H1 (cell line): ENCODE measurements at regions not wholly inside any gene's neighbourhood (a gene's known extent, or its start where the extent isn't known, plus 50 kb on each side); places are given as distances from the start of the nearest gene placed in this dataset.

Experiments used
- CTCF ChIA-PET: fragments of 300-600 bp; sonication (Branson Sonifier 250); formaldehyde crosslinking; loops from one replicate; lab custom pipeline; 2021; ENCODE audit not compliant: partially characterized antibody; lab: Charles Lee
- POLR2A ChIA-PET: fragments of 300-600 bp; sonication (Branson Sonifier 250); formaldehyde crosslinking; loops from one replicate; lab custom pipeline; 2021; ENCODE audit warnings: inconsistent platforms; ENCODE audit not compliant: partially characterized antibody; lab: Charles Lee
- DNase-seq, 2 experiments: peaks; one replicate each; pipeline versions ENCODE4 v3.0.0 to v3.0.0-alpha.2; 2010 to 2022; ENCODE audit warnings: low spot score in 2 of 2, low read depth in 1 of 2, mixed read lengths in 1 of 2
- FAIRE-seq: peaks from 2 replicates; lab custom pipeline; 2011; peaks lifted over from hg19 to GRCh38; lab: Jason Lieb, UNC
- H2AFZ ChIP-seq: 2 replicates; pipeline ENCODE4 v1.8.1; 2012; ENCODE audit warnings: low read length, inconsistent platforms
- H2AK5ac ChIP-seq: 2 replicates; pipeline ENCODE4 v1.6.1; 2013; ENCODE audit warnings: low read depth, low read length
- H2BK120ac ChIP-seq: replicated peaks from 2 replicates; pipeline ENCODE3; 2013; ENCODE audit warnings: low read depth, low read length, inconsistent platforms
- H2BK12ac ChIP-seq: 2 replicates; pipeline ENCODE4 v1.6.1; 2013; ENCODE audit warnings: low read depth, low read length
- H2BK15ac ChIP-seq: 2 replicates; pipeline ENCODE4 v1.6.1; 2013; ENCODE audit warnings: low read length
- H2BK20ac ChIP-seq: 2 replicates; pipeline ENCODE4 v1.6.1; 2013; ENCODE audit warnings: low read length
- H2BK5ac ChIP-seq: 2 replicates; pipeline ENCODE4 v1.6.1; 2013; ENCODE audit warnings: low read depth, low read length
- H3K14ac ChIP-seq: 2 replicates; pipeline ENCODE4 v1.6.1; 2013; ENCODE audit warnings: inconsistent platforms; ENCODE audit not compliant: insufficient read length
- H3K18ac ChIP-seq: 2 replicates; pipeline ENCODE4 v1.6.1; 2013; ENCODE audit warnings: low read length; ENCODE audit errors: extremely low read depth
- H3K23ac ChIP-seq: 2 replicates; pipeline ENCODE4 v1.6.1; 2013; ENCODE audit warnings: inconsistent platforms; ENCODE audit not compliant: insufficient read length
- H3K23me2 ChIP-seq: 2 replicates; pipeline ENCODE4 v1.6.1; 2013; ENCODE audit warnings: low read depth, low read length
- H3K27ac ChIP-seq: 2 replicates; pipeline ENCODE4 v1.6.1; 2011; ENCODE audit warnings: low read depth, low read length, inconsistent platforms
- H3K27me3 ChIP-seq, 4 experiments: replicated peaks in 1 of 4; 1 replicate in 1 of 4; 2 replicates in 3 of 4; pipeline versions ENCODE4 v1.6.1 to v1.8.1; 2011 to 2013; ENCODE audit warnings: low read length in 3 of 4, mild to moderate bottlenecking in 3 of 4, inconsistent platforms in 2 of 4, mixed read lengths in 2 of 4, moderate library complexity in 1 of 4; ENCODE audit not compliant: control insufficient read depth in 3 of 4, insufficient read depth in 3 of 4; ENCODE audit errors: extremely low read depth in 1 of 4
- H3K36me3 ChIP-seq, 4 experiments: 2 replicates each; pipeline versions ENCODE4 v1.6.1 to v1.8.1; 2011 to 2013; ENCODE audit warnings: mild to moderate bottlenecking in 4 of 4, low read length in 3 of 4, moderate library complexity in 2 of 4, control low read depth in 1 of 4, inconsistent platforms in 1 of 4; ENCODE audit not compliant: insufficient read depth in 4 of 4, control insufficient read depth in 2 of 4
- H3K4ac ChIP-seq: replicated peaks from 2 replicates; pipeline ENCODE3; 2013; ENCODE audit warnings: low read length, low read depth, mixed read lengths, inconsistent platforms; ENCODE audit not compliant: insufficient read length
- H3K4me1 ChIP-seq, 4 experiments: replicated peaks in 1 of 4; 1 replicate in 1 of 4; 2 replicates in 3 of 4; pipeline versions ENCODE4 v1.6.1 to v1.8.1; 2011 to 2013; ENCODE audit warnings: low read length in 3 of 4, inconsistent platforms in 2 of 4, mixed read lengths in 1 of 4; ENCODE audit not compliant: insufficient read depth in 4 of 4, control insufficient read depth in 3 of 4
- H3K4me2 ChIP-seq, 2 experiments: 2 replicates each; pipeline versions ENCODE4 v1.6.1 to v1.8.1; 2011 to 2013; ENCODE audit warnings: low read depth in 2 of 2, low read length in 2 of 2, control low read depth in 1 of 2, inconsistent platforms in 1 of 2, mild to moderate bottlenecking in 1 of 2; ENCODE audit not compliant: insufficient read depth in 1 of 2
- H3K4me3 ChIP-seq, 4 experiments: fragments of 200-600, 300-600 bp in 1 of 4; sonication (generic), shearing (Covaris generic), sonication (Bioruptor Twin) in 1 of 4; 2 replicates each; pipeline versions ENCODE4 v1.5.1 to v1.8.1; 2011 to 2016; ENCODE audit warnings: low read length in 4 of 4, low read depth in 3 of 4, control low read depth in 2 of 4, inconsistent platforms in 2 of 4, mild to moderate bottlenecking in 2 of 4, mixed read lengths in 1 of 4, moderate library complexity in 1 of 4; ENCODE audit not compliant: insufficient read depth in 2 of 4; ENCODE audit errors: extremely low read depth in 1 of 4
- H3K56ac ChIP-seq: replicated peaks from 2 replicates; pipeline ENCODE3; 2013; ENCODE audit warnings: low read depth, mild to moderate bottlenecking, mixed read lengths, low read length, inconsistent platforms; ENCODE audit not compliant: insufficient read length
- H3K79me1 ChIP-seq: 2 replicates; pipeline ENCODE4 v1.6.1; 2013; ENCODE audit warnings: low read depth, low read length, control low read depth
- H3K79me2 ChIP-seq, 2 experiments: 2 replicates each; pipeline versions ENCODE4 v1.6.1 to v1.8.1; 2012 to 2013; ENCODE audit warnings: low read length in 2 of 2, mild to moderate bottlenecking in 2 of 2, inconsistent platforms in 1 of 2; ENCODE audit not compliant: insufficient read depth in 2 of 2, control insufficient read depth in 1 of 2
- H3K9ac ChIP-seq, 4 experiments: replicated peaks in 1 of 4; 1 replicate in 1 of 4; 2 replicates in 3 of 4; pipeline versions ENCODE4 v1.6.1 to v1.8.1; 2011 to 2013; ENCODE audit warnings: low read depth in 3 of 4, low read length in 3 of 4, control low read depth in 2 of 4, mild to moderate bottlenecking in 2 of 4, moderate library complexity in 2 of 4, inconsistent platforms in 1 of 4; ENCODE audit errors: extremely low read depth in 1 of 4
- H3K9me3 ChIP-seq, 2 experiments: 2 replicates each; pipeline versions ENCODE4 v1.6.1 to v1.8.1; 2012 to 2013; ENCODE audit warnings: mild to moderate bottlenecking in 2 of 2, moderate library complexity in 2 of 2, control low read depth in 1 of 2, inconsistent platforms in 1 of 2, low read depth in 1 of 2, low read length in 1 of 2, mixed read lengths in 1 of 2; ENCODE audit not compliant: insufficient read depth in 2 of 2
- H4K20me1 ChIP-seq, 2 experiments: replicated peaks in 1 of 2; 2 replicates each; pipeline versions ENCODE3 to v1.8.1; 2011 to 2013; ENCODE audit warnings: inconsistent platforms in 2 of 2, low read length in 2 of 2, mild to moderate bottlenecking in 1 of 2; ENCODE audit not compliant: insufficient read depth in 2 of 2, control insufficient read depth in 1 of 2
- H4K5ac ChIP-seq: 2 replicates; pipeline ENCODE4 v1.6.1; 2013; ENCODE audit warnings: low read length, low read depth, mixed read lengths, inconsistent platforms; ENCODE audit not compliant: insufficient read length
- H4K8ac ChIP-seq: 2 replicates; pipeline ENCODE4 v1.8.0; 2013; ENCODE audit warnings: mild to moderate bottlenecking, moderate library complexity, low read length, inconsistent platforms; ENCODE audit not compliant: insufficient read depth; ENCODE audit errors: extremely low read depth
- H4K91ac ChIP-seq: replicated peaks from 2 replicates; pipeline ENCODE3; 2013; ENCODE audit warnings: low read length, mixed read lengths, inconsistent platforms; ENCODE audit not compliant: insufficient read length
- GTF2F1 ChIP-seq: IDR thresholded peaks from 2 replicates; pipeline ENCODE4 v1.6.1; 2012; ENCODE audit warnings: low read depth, low read length, improper control_type of control experiment, borderline replicate concordance
- JUN ChIP-seq: IDR thresholded peaks from 2 replicates; pipeline ENCODE4 v1.6.1; 2011; ENCODE audit warnings: low read depth, mild to moderate bottlenecking, improper control_type of control experiment, low read length
- SP4 ChIP-seq: IDR thresholded peaks from 2 replicates; pipeline ENCODE4 v1.6.1; 2012; ENCODE audit warnings: low read length, inconsistent platforms

- no peak overlapping the region for H3K4me3 ChIP-seq
- no peak overlapping the region for H3K27ac ChIP-seq
- H4K5ac ChIP-seq = no peak overlapping the region
- no peak overlapping the region for H3K56ac ChIP-seq
- H2AFZ ChIP-seq = peak overlapping the region; percentile 78
- H3K4me2 ChIP-seq = no peak overlapping the region
- no peaks in the 10 kb centered on the region for H3K79me2 ChIP-seq
- no peak overlapping the region for H3K4ac ChIP-seq
- H3K36me3 ChIP-seq = no peaks in the 10 kb centered on the region
- H2BK120ac ChIP-seq = no peak overlapping the region
- H2BK20ac ChIP-seq = no peak overlapping the region
- H2AK5ac ChIP-seq = no peak overlapping the region
- no peak overlapping the region for H4K91ac ChIP-seq
- H3K23ac ChIP-seq = no peak overlapping the region
- no peak for FAIRE-seq
- POLR2A ChIA-PET = no interaction called here
- no peaks in the 10 kb centered on the region for H3K27me3 ChIP-seq
- no peaks in the 10 kb centered on the region for H3K79me1 ChIP-seq
- peak overlapping the region; percentile 75 for H2BK5ac ChIP-seq
- no peaks in the 10 kb centered on the region for H3K9me3 ChIP-seq
- H3K14ac ChIP-seq = no peak overlapping the region
- no peak overlapping the region for H2BK15ac ChIP-seq
- CTCF ChIA-PET = interaction anchor here (1.1 kb wide), 1 partner anchor 132 kb away, joined by 3 read pairs; no protein-coding TSS in a partner anchor
- no peak overlapping the region for H3K18ac ChIP-seq
- H4K20me1 ChIP-seq = no peaks in the 10 kb centered on the region
- H3K4me1 ChIP-seq = no peaks in the 10 kb centered on the region
- H3K23me2 ChIP-seq = no peaks in the 10 kb centered on the region
- no peak for TF ChIP-seq JUN
- no peak for TF ChIP-seq SP4
- no peak for TF ChIP-seq GTF2F1
- TF ChIP-seq, all 59 proteins: peak for 0
- no peak for DNase-seq
- no peak overlapping the region; the same call in 1 of the 2 replicates for H4K8ac ChIP-seq
- H2BK12ac ChIP-seq = no peak overlapping the region
- no peak overlapping the region for H3K9ac ChIP-seq
These were observed 349.7 kb downstream of the KIF20B start for GRCh38 chr10:90051053-90051452.
